ENCODE measurements at regions not wholly inside any gene's neighbourhood (a gene's known extent, or its start where the extent isn't known, plus 50 kb on each side); places are given as distances from the start of the nearest gene placed in this dataset.

DNA sequence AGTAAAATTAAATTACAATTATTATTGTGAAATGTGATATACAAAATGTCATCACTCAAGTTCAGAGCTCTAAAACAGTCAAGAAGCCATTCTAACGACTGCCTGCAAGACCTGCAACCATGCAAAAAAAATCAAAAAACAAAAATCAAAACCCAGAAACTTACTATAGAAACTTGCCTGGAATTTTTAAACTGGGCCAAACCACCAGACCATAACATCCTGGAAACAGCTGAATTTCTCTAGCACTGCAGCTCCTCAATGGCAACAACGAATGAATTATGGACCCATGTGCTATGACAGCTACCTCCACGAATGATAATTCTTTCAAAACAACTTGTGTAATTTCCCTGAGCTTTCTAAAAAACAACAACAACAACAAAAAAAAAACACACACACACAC lies 130.0 kb upstream of the KCNMB2 start:
- TF ChIP-seq CTCF (IDR thresholded peaks at IDR 0.05), result no peak
- no peak for TF ChIP-seq POLR2A (IDR thresholded peaks at IDR 0.05)
- no peak for TF ChIP-seq EP300 (IDR thresholded peaks at IDR 0.05)

Data from ovary (tissue), 3 donors.